Prostate gland (tissue), 2 donors: ENCODE measurements at regions not wholly inside any gene's neighbourhood (a gene's known extent, or its start where the extent isn't known, plus 50 kb on each side); places are given as distances from the start of the nearest gene placed in this dataset.
"Not testable (repeated sequence)": the region's sequence is repeated elsewhere in the genome, so short reads cannot be mapped to it uniquely, and the experiment has no call there.

Experiments
- DNase-seq: peaks from one replicate; pipeline ENCODE4 v3.0.0-alpha.2; 2019; ENCODE audit warnings: low spot score
- H3K27ac ChIP-seq, 2 donors: fragments of 200-600 bp; sonication (generic); 2 replicates each; pipeline ENCODE4 v1.5.1; 2017 to 2019
- H3K27me3 ChIP-seq: fragments of 200-600 bp; sonication (generic); replicated peaks from 2 replicates; pipeline ENCODE4 v1.5.1; 2019; ENCODE audit not compliant: insufficient read depth
- H3K36me3 ChIP-seq, 2 donors: fragments of 200-600 bp; sonication (generic); 1 replicate in 1 of 2; 2 replicates in 1 of 2; pipeline versions ENCODE4 v1.5.1 to v1.8.1; 2017 to 2019
- H3K4me1 ChIP-seq: fragments of 200-600 bp; sonication (generic); replicated peaks from 2 replicates; pipeline ENCODE4 v1.5.1; 2019
- H3K4me3 ChIP-seq, 2 donors: fragments of 200-600 bp; sonication (generic); 2 replicates each; pipeline ENCODE4 v1.5.1; 2017 to 2019
- H3K9me3 ChIP-seq: fragments of 200-600 bp; sonication (generic); 2 replicates; pipeline ENCODE4 v1.5.1; 2017
- CTCF ChIP-seq, 4 experiments: fragments of 200-600 bp in 2 of 4; fragments of 450-650 bp in 2 of 4; sonication (generic) in 2 of 4; IDR thresholded peaks; 1 replicate in 3 of 4; 2 replicates in 1 of 4; pipeline ENCODE4 v1.5.1; 2016 to 2019; ENCODE audit warnings: antibody characterized with exemption in 4 of 4, mild to moderate bottlenecking in 2 of 4, moderate library complexity in 2 of 4
- POLR2A ChIP-seq: fragments of 450-650 bp; IDR thresholded peaks from one replicate; pipeline ENCODE4 v1.6.1; 2016; ENCODE audit warnings: antibody characterized with exemption, mild to moderate bottlenecking
- POLR2AphosphoS5 ChIP-seq: sonication (generic); formaldehyde crosslinking; IDR thresholded peaks from one replicate; pipeline ENCODE4 v1.6.1; 2017; ENCODE audit warnings: antibody characterized with exemption
- WGBS: methylation state at CpG from one replicate; pipeline ENCODE4 v1.1.5; 2018; 5-methylcytosine and 5-hydroxymethylcytosine counted together
- intact Hi-C: fragments of 100-400 bp; cut with DNase I; formaldehyde crosslinking; loops from one replicate; pipeline ENCODE4 v1.14.2; 2022
- small RNA-seq, 2 donors: library from RNA; depleted of rRNA; stranded (forward); fragments of <200 nt; gene quantifications; one replicate each; pipeline ENCODE3, GENCODE V24; 2016

- H3K4me3 ChIP-seq, H3K4me1 ChIP-seq, H3K9me3 ChIP-seq, H3K27me3 ChIP-seq, intact Hi-C loops, DNase-seq, H3K36me3 ChIP-seq, H3K27ac ChIP-seq: not testable (repeated sequence)
- WGBS = 67% methylated on average over 2 of the region's 2 CpGs
Observed at GRCh38 chr9:64017666-64018065, 1267.3 kb downstream of the FOXD4L5 start.

- H3K4me1 ChIP-seq, intact Hi-C loops, H3K36me3 ChIP-seq, DNase-seq, H3K27me3 ChIP-seq, H3K9me3 ChIP-seq: not testable (repeated sequence)
- 55% methylated on average over 33 of the region's 46 CpGs for WGBS
- H3K4me3 ChIP-seq = peak overlapping the region; percentile 27 to 31
- TF ChIP-seq POLR2AphosphoS5 (peak; percentile 32), POLR2A (peak; percentile 48)
- peak overlapping the region in 1 of 2 donors; percentile 45 for H3K27ac ChIP-seq
Observed at GRCh38 chr9:64016845-64017406, 1268.1 kb downstream of the FOXD4L5 start.

- DNase-seq, H3K27me3 ChIP-seq, H3K4me1 ChIP-seq, H3K27ac ChIP-seq, H3K36me3 ChIP-seq, intact Hi-C loops, H3K9me3 ChIP-seq: not testable (repeated sequence)
- WGBS = 38% methylated on average over 27 of the region's 31 CpGs
- peak overlapping the region; percentile 26 to 30 for H3K4me3 ChIP-seq
Observed at GRCh38 chr9:64016246-64016645, 1268.8 kb downstream of the FOXD4L5 start.

GRCh38 chr9:64015136-64015535 lies 1269.9 kb downstream of the FOXD4L5 start:
- no peak for DNase-seq
- no peaks in the 10 kb centered on the region for H3K9me3 ChIP-seq
- no peaks in the 10 kb centered on the region for H3K27me3 ChIP-seq
- intact Hi-C loops = no loop called here
- TF ChIP-seq POLR2A = no peak
- TF ChIP-seq CTCF (IDR thresholded peaks at IDR 0.05) = no peak
- TF ChIP-seq POLR2AphosphoS5 = no peak
- H3K36me3 ChIP-seq = no peaks in the 10 kb centered on the region
- H3K27ac ChIP-seq = no peak overlapping the region
- no peaks in the 10 kb centered on the region for H3K4me1 ChIP-seq
- no peak overlapping the region for H3K4me3 ChIP-seq
- WGBS = 81% methylated on average over 17 of the region's 17 CpGs

- intact Hi-C loops, H3K27me3 ChIP-seq, H3K4me3 ChIP-seq, DNase-seq, H3K4me1 ChIP-seq, H3K36me3 ChIP-seq, H3K27ac ChIP-seq, H3K9me3 ChIP-seq: not testable (repeated sequence)
- WGBS = 74% methylated on average over 31 of the region's 32 CpGs
Observed at GRCh38 chr9:64014386-64015091, 1270.5 kb downstream of the FOXD4L5 start.

- H3K27me3 ChIP-seq, DNase-seq, H3K36me3 ChIP-seq, H3K4me1 ChIP-seq, H3K4me3 ChIP-seq, intact Hi-C loops, H3K9me3 ChIP-seq, H3K27ac ChIP-seq: not testable (repeated sequence)
- 94% methylated on average over 1 of the region's 1 CpG for WGBS
Observed at GRCh38 chr9:64013122-64013521, 1271.9 kb downstream of the FOXD4L5 start.

- not testable (repeated sequence) for DNase-seq, H3K36me3 ChIP-seq, H3K27ac ChIP-seq
Observed at GRCh38 chr9:64012014-64012413, 1273.0 kb downstream of the FOXD4L5 start.

GRCh38 chr9:63979741-63980140 lies 1305.3 kb downstream of the FOXD4L5 start:
- WGBS = 80% methylated on average over 23 of the region's 23 CpGs
- H3K27me3 ChIP-seq, DNase-seq, H3K27ac ChIP-seq, intact Hi-C loops, H3K36me3 ChIP-seq, H3K4me1 ChIP-seq, H3K4me3 ChIP-seq, H3K9me3 ChIP-seq: not testable (repeated sequence)

More at GRCh38 chr9:64012014-64012413, 1273.0 kb downstream of the FOXD4L5 start:
- 50% methylated on average over 2 of the region's 3 CpGs for WGBS
- H3K9me3 ChIP-seq, H3K4me1 ChIP-seq, H3K4me3 ChIP-seq, H3K27me3 ChIP-seq, intact Hi-C loops: not testable (repeated sequence)

Small RNA genes in the stretch of these regions (small RNA-seq; reads per million reads assigned to genes)
- gene RF00026 = 0 reads per million in 2 donors
